Endothelial cell of umbilical vein (primary cell): ENCODE measurements at regions not wholly inside any gene's neighbourhood (a gene's known extent, or its start where the extent isn't known, plus 50 kb on each side); places are given as distances from the start of the nearest gene placed in this dataset.

Experiments
- EZH2 ChIP-seq: IDR thresholded peaks from 2 replicates; pipeline ENCODE4 v1.6.1; 2012; ENCODE audit warnings: borderline replicate concordance, low read depth, mild to moderate bottlenecking, moderate library complexity, low read length, inconsistent platforms; ENCODE audit not compliant: severe bottlenecking
- FOS ChIP-seq: IDR thresholded peaks from 2 replicates; pipeline ENCODE4 v1.6.1; 2011; ENCODE audit warnings: mild to moderate bottlenecking, low read length, moderate library complexity, borderline replicate concordance; ENCODE audit not compliant: insufficient read depth
- TF ChIP-seq, protein P1 (sequence below), 2 donors: IDR thresholded peaks; 1 replicate in 1 of 2; 2 replicates in 1 of 2; pipeline ENCODE4 v1.5.1; 2011; ENCODE audit warnings: low read length in 2 of 2, mild to moderate bottlenecking in 2 of 2, moderate library complexity in 2 of 2, control low read depth in 1 of 2, inconsistent platforms in 1 of 2, low read depth in 1 of 2; ENCODE audit not compliant: insufficient read depth in 1 of 2; ENCODE audit errors: extremely low read depth in 1 of 2

DNA sequence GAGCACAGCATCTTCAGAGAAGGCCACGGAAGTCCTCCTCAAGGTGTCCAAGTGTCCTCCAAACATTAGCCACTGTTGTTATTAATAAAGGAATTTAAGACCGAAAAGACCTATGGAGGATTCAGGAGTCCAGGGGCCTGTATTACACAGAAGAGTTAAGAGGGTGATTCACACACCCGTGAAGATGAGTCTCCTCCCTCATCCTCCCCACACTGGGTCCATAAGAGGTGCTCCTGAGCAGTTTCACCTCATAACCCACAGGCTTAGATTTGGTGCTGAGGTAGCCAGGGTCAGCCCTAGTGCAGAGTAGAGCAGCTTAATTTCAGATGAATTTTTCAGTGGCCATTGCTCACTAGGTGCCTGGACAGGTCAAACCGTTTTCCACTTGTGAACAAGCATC, 65.3 kb downstream of the PRR18 start:
- TF ChIP-seq FOS (no peak), EZH2 (no peak)
- TF ChIP-seq, protein P1, sequence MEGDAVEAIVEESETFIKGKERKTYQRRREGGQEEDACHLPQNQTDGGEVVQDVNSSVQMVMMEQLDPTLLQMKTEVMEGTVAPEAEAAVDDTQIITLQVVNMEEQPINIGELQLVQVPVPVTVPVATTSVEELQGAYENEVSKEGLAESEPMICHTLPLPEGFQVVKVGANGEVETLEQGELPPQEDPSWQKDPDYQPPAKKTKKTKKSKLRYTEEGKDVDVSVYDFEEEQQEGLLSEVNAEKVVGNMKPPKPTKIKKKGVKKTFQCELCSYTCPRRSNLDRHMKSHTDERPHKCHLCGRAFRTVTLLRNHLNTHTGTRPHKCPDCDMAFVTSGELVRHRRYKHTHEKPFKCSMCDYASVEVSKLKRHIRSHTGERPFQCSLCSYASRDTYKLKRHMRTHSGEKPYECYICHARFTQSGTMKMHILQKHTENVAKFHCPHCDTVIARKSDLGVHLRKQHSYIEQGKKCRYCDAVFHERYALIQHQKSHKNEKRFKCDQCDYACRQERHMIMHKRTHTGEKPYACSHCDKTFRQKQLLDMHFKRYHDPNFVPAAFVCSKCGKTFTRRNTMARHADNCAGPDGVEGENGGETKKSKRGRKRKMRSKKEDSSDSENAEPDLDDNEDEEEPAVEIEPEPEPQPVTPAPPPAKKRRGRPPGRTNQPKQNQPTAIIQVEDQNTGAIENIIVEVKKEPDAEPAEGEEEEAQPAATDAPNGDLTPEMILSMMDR (IDR thresholded peaks at IDR 0.05; ENCODE audit: extremely low read depth in 1 of 2, insufficient read depth in 1 of 2, low read depth in 1 of 2, low read length in 2 of 2) = no peak
